GM19193 (cell line): ENCODE measurements at regions not wholly inside any gene's neighbourhood (a gene's known extent, or its start where the extent isn't known, plus 50 kb on each side); places are given as distances from the start of the nearest gene placed in this dataset.

Source experiments
- POLR2A ChIP-seq: IDR thresholded peaks from 4 replicates; pipeline ENCODE4 v1.6.1; 2011; ENCODE audit not compliant: insufficient read depth, insufficient read length; ENCODE audit errors: extremely low read depth

DNA sequence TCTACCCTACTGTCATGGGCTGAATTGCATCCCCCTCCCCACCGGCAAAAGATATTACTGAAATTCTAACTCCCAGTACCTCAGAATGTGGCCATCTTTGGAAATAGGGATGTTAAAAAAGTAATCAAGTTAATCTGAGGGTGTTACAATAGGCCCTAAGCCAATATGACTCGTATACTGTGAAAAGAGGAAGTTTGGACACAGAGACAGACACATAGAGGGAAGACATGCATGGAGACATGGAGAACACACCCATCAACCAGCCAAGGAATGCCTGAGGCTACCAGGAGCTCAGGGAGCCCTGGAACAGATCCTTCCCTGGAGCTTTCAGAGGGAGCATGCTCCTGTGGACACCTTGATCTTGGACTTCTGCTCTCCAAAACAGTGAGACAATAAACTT is 138.2 kb upstream of the ADO start:
- TF ChIP-seq POLR2A, result no peak

DNA sequence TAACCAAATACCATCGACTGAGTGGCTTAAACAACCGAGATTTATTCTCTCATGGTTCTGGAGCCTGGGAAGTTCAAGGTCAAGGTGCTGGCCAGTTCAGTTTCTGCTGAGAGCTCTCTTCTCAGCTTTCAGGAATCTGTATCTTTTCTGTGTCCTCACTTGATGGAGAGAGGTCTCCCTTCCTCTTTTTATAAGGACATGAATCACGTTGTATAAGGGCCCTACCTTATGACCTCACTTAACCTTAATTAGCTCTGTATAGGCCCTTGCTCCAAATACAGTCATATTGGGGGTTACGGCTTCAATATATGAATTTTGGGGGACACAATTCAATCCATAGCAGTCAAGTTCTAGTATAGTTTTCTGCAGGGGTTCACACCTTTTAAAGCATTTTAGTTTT is 135.2 kb upstream of the ADO start:
- TF ChIP-seq POLR2A, result no peak

DNA sequence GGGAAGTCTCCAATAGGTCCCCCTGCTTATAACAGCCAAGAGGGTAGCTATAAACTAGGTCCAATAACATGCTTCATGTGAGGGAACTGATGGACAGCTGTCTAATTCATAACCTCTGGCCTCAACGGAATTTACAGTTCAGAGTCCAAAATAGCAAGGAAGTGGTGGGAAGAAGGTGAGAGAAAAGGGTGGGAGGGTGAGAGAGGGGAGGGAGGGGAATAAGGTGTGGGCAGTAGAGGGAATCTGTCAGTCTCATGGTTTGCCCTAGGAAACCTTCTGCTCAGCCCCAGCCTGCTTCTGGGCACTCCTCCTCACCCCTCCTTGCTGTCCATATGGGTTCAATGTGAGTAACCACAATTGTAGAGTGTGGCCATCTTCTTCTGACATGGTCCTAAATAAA is 133.4 kb upstream of the ADO start:
- no peak for TF ChIP-seq POLR2A

DNA sequence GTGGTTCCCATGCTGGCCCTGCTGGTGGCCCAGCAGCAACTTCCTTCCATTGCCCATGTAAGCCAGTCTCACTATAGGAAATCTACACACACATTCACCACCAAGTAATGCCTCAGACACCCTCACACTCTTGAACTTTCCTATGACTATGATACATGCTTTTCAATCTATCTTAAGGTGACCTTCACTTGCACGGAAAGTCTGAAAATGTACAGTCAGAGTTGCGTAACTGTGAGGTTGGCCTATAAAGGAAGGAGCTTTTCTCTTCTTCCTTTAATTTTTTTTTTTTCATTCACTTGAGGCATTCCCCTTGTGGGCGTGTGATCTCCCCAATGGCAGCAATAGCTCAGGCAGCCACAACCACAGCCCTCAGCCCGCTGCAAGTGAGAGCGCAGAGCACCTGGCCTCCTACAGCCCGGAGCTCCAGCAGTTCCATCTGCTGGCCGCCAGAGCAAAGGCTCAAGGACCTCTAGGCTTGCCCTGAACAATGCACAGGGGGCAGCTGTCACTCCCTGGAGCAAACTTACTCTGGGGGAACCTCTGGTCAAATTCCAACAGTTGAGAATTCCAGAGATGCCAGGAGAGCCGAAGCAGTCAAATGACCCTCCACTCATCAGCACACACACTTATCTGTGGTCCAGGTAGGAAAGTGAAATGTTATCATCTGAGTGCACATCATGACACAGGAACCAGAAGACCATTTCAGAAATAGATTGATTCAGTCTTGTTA is 123.1 kb upstream of the ADO start:
- TF ChIP-seq POLR2A, result no peak

DNA sequence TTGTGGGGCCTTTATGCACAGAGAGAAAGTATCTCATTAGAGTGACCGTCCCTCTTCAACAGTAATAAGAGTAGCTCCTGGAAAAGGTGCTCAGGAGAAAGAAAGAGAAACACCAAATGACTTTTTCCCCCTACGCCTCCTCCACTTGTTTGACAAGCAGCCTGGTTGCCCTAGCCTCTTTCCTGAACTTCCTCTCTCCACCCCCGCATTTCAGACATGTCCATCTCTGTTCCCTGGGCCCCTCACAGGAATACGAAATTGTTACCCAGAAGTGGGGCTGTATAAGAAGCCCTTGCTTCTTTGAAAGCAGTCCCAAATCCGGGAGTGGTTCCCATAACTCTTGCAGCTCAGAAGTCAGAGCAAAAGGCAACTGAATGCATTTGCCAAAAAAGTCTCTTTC is 119.6 kb upstream of the ADO start:
- no peak for TF ChIP-seq POLR2A

DNA sequence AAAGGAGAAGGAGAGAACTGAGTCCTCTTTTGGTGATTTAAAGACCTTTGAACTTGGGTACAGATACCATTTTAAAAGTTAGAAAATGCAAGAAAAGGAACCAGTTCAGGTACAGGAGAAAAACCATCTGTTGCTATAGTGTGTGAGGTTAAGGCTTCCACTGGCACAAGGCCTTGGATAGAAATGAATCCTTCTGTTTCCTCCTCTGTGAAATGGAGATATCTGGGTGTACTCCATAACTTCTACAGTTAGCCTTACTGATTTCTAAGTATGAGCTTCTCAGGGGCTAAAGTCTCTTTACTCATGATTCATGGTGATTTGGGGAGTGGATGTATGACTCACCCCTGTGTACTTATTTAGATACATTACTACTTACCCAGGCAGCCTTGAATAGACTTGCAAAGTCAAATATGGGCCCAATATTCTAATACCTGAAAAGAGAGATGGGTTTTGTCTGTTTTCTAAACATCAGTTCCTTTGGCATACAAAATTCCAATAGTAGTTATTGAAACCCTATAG is 117.2 kb upstream of the ADO start:
- no peak for TF ChIP-seq POLR2A

DNA sequence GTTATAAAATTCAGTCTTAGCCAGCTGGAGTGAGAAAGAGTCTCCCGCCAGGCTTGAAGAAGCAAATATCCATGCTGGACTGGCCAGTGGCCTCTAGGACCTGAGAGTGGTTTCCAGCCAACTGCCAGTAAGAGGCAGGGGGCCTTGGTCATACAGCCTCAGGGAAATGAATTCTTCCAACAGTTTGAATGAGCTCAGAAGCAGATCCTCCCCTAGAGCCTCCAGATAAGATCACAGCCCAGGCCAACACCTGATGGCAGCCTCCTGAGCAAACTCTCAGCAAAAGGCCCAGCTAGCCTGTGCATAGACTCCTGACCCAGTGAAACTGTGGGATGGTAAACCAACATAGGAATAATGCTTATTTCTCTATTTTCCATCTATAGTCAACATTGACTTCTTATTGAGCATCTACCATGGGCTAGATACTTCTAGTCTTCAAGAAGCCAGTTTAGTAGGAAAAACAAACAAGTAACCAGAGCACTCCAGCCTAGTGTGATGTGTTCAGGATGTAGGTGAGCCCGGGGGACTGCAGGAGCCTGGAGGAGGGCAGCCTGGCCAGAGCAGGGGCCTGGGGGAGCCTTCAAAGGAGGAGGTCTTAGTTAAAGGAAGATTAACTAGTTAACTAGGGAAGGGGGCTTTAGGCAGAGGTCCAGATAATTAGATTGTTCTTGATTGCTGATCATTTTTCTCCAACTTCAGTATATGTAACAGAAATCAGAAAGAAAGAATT is 115.4 kb upstream of the ADO start:
- TF ChIP-seq POLR2A, result no peak

DNA sequence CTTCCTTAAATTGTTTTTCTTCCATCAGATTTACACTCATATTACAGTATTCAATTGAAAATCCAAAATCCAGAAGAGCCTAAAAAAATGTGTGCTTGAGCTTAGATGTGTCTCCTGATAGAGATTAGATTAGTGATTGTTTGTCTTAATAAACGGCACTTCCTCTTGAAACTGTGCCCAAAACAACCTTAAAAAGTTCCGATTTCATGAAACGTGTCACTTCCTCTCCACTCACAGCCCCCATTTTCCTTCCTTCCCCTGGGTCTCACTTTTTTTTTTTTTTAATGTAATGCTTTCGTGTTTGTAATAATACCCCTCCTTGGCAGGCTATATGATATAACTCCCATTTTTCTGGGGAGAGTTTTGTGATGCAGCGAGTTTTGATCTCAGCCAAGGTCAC is 114.8 kb upstream of the ADO start:
- no peak for TF ChIP-seq POLR2A

DNA sequence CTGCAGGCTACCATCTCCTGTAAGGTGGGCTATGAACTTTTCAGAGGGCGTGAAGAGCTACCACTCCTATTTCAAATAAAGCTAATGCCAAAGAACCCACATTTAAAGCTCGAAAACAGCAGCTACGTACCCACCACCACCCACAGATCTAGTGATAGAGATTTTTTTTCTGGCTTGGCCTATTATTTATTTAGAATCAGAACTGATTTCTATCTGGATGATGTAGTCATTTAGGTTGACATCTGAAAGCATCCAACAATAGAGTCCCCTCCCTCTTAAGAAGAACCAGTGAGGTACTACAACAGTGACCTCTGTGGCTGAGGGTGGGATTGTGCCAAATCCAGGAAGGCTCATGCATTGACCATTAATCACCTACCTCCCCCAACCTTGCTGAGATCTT is 113.8 kb upstream of the ADO start:
- no peak for TF ChIP-seq POLR2A

DNA sequence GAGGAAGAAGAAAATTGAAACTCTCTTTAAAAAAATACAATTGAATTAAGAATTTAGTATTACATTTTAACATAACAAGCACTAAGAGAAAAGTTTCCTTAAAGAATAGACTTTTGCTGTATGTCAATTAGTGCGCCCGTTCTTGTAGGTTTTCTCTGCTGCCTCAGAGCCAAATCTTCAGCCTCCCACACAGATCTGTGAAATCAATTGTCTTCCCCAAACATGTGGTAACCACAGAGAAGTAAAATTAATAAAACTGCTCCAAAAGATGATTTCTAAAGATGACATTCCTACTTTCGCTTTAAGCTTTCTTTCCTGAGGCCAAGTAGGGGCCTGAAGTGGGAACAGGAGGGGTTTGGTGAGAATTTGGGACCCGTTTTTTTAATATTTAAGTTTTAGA is 113.2 kb upstream of the ADO start:
- TF ChIP-seq POLR2A, result no peak

DNA sequence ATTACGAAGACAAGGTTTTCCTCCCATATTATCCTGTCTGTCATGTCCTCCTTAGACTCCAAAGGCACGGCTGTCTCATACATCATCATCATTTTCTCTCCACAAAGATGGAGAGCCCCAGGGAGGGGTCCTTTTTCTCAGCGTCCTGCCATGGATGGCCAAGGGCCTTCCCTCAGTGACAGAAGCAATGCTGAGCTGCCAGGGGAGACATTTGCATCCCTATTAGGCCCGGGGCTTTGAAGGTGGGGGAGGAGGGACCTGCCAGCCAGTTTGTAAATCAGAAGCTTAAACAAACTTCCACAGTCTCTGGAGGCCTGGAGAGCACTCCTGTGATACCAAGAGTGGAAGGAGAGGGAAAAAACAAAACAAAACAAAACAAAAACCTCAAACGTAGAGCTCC is 112.4 kb upstream of the ADO start:
- TF ChIP-seq POLR2A, result no peak

DNA sequence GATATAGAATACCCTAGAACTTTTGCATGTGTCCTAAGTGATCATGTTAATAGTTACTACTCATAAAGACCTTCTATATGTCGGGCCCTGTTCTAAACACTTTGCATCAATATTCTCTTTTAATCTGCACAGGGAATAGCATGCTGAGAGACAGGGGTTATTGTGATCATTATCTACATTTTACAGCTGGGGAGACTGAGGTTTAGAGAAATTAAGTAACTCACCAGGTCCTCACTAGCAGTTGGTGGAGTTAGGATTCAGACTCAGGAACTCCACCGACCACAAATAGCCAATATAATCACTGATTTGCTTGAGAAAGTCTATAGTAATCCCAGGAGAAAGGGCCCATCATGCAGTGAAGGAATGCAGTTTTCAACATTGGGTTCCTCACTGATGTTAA is 111.2 kb upstream of the ADO start:
- TF ChIP-seq POLR2A, result no peak

DNA sequence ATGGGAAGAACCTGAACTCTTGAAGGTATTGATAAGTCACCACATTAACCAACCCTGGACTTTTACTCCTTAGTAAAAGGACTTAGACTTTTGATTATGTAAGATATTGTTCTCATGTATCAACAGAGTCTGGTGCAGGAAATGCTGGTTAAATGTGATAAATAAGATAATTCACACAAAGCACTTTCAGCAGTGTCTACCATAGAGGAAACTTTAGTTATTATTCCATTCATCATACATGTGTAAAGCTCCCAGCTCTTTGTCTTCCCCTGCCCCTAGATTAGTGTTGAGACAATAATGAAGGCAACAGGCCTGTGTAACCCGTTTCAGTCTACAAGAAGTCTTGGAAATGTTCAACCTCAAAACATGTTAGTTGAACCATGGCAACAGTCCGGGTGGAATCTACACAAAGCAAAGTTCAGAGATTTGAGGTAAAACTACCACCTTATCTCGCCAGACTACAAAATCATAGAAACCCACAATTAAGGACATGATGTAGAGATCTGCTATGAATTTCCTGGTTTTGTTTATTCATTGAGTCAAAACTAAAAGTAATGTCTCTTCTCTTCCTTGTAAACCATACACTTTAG is 109.9 kb upstream of the ADO start:
- TF ChIP-seq POLR2A, result no peak

DNA sequence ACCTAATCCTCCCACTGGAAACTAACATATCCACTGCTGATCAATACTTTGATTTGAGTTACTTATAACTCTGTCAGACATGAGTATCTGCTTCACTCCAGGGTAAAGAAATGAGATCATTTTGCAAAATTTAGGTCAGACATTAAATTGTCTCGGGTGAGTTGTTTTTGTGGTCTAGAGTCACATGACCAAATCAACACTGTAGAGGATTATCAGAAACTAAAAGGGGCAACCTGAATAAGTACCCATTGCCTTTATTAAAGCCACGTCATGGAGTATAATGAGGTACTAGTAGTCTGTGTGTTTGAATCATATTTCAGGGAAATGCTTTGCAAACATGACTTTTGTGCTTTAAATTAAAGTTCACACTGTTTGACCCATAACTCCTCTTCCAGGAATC is 107.7 kb upstream of the ADO start:
- no peak for TF ChIP-seq POLR2A

DNA sequence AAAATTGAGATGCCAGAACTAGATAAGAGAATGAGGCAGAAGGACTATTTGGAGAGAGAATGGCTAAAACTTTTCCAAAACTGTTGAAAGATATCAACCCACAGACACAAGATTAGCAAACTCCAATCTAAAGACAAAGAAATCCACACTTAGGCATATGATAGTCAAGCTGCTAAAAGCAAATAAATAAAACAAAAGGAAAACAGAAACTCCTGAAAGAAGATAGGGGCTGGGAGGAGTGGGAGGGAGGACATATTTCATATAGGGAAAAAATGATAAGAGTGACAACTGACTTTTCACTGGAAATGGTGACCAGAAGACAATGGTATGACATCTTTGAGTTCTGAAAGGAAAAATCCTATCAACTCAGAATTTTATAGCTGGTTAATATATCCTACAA is 105.4 kb upstream of the ADO start:
- TF ChIP-seq POLR2A, result no peak

DNA sequence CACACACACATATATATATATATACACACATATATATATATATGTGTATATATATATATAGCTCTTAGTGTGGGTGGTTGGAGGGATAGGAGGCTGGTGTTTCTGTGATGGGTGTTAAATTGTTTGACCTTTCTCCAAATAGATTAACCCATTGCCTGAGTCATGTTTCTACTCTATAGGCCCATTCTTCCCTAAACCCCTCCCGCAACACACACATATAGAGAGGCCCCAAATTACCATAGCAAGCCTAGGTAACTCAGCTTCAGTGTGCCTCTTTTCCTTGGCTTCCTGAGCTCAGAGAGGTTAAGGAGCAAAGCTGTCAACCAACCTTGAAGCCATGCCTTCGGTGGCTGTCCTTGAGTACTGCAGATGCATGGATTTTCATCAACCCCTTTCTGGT is 98.7 kb upstream of the ADO start:
- TF ChIP-seq POLR2A, result no peak
